MM.1S (cell line): ENCODE measurements at regions not wholly inside any gene's neighbourhood (a gene's known extent, or its start where the extent isn't known, plus 50 kb on each side); places are given as distances from the start of the nearest gene placed in this dataset.

Experiments
- DNase-seq: peaks from one replicate; pipeline ENCODE4 v3.0.0-alpha.2; 2015
- H2AFZ ChIP-seq: fragments of 300-600 bp; sonication (generic); 2 replicates; pipeline ENCODE4 v1.6.0; 2016; ENCODE audit warnings: antibody characterized with exemption, low read length
- H3F3A ChIP-seq: fragments of 300-600 bp; sonication (generic); 2 replicates; pipeline ENCODE4 v1.6.1; 2016; ENCODE audit warnings: mild to moderate bottlenecking, antibody characterized with exemption, low read length, moderate library complexity, mixed read lengths; ENCODE audit not compliant: insufficient read depth
- H3K27ac ChIP-seq: fragments of 300-600 bp; sonication (generic); 2 replicates; pipeline ENCODE4 v1.5.1; 2016; ENCODE audit warnings: mild to moderate bottlenecking, low read length
- H3K27me3 ChIP-seq: fragments of 300-600 bp; sonication (generic); replicated peaks from 2 replicates; pipeline ENCODE4 v1.6.0; 2016; ENCODE audit warnings: low read length; ENCODE audit not compliant: insufficient read depth
- H3K36me3 ChIP-seq: fragments of 300-600 bp; sonication (generic); replicated peaks from 2 replicates; pipeline ENCODE4 v1.6.1; 2016; ENCODE audit warnings: mild to moderate bottlenecking, low read length, mixed read lengths; ENCODE audit not compliant: insufficient read depth
- H3K4me1 ChIP-seq: fragments of 300-600 bp; sonication (generic); 2 replicates; pipeline ENCODE4 v1.6.1; 2016; ENCODE audit warnings: low read length, mixed read lengths
- H3K4me2 ChIP-seq: fragments of 300-600 bp; sonication (generic); 2 replicates; pipeline ENCODE4 v1.6.0; 2016; ENCODE audit warnings: low read depth, low read length
- H3K4me3 ChIP-seq: fragments of 300-600 bp; sonication (generic); 2 replicates; pipeline ENCODE4 v1.5.1; 2016; ENCODE audit warnings: low read length, mixed read lengths
- H3K79me2 ChIP-seq: fragments of 300-600 bp; sonication (generic); 2 replicates; pipeline ENCODE4 v1.6.1; 2016; ENCODE audit warnings: mixed run types, low read length, mixed read lengths
- H3K9ac ChIP-seq: fragments of 300-600 bp; sonication (generic); 2 replicates; pipeline ENCODE4 v1.6.1; 2016; ENCODE audit warnings: low read length, mixed read lengths
- H3K9me2 ChIP-seq: fragments of 300-600 bp; sonication (generic); replicated peaks from 2 replicates; pipeline ENCODE4 v1.6.1; 2016; ENCODE audit warnings: mild to moderate bottlenecking, low read length, mixed read lengths; ENCODE audit not compliant: insufficient read depth
- H3K9me3 ChIP-seq: fragments of 300-600 bp; sonication (generic); replicated peaks from 2 replicates; pipeline ENCODE4 v1.6.1; 2016; ENCODE audit warnings: mild to moderate bottlenecking, low read length, mixed read lengths; ENCODE audit not compliant: insufficient read depth
- H4K20me1 ChIP-seq: fragments of 300-600 bp; sonication (generic); 2 replicates; pipeline ENCODE4 v1.6.1; 2016; ENCODE audit warnings: mild to moderate bottlenecking, low read length, moderate library complexity, mixed read lengths; ENCODE audit not compliant: insufficient read depth
- CTCF ChIP-seq: fragments of 300-600 bp; sonication (generic); IDR thresholded peaks from 2 replicates; pipeline ENCODE4 v1.5.1; 2016; ENCODE audit warnings: antibody characterized with exemption, low read length, mixed read lengths
- EZH2 ChIP-seq: fragments of 300-600 bp; sonication (generic); optimal IDR thresholded peaks from 2 replicates; pipeline ENCODE3; 2017; ENCODE audit warnings: low read depth, mild to moderate bottlenecking, antibody characterized with exemption, low read length, mixed read lengths
- EZH2phosphoT487 ChIP-seq: fragments of 300-600 bp; sonication (generic); IDR thresholded peaks from 2 replicates; pipeline ENCODE4 v1.6.1; 2018; ENCODE audit warnings: antibody characterized with exemption, low read length

- Histone ChIP-seq H3K4me2 (no peak overlapping the region), H3K4me3 (no peak overlapping the region), H2AFZ (no peak overlapping the region), H3K4me1 (no peaks in the 10 kb centered on the region), H4K20me1 (no peaks in the 10 kb centered on the region), H3K79me2 (no peaks in the 10 kb centered on the region), H3K36me3 (no peaks in the 10 kb centered on the region), H3F3A (no peaks in the 10 kb centered on the region), H3K9me2 (no peaks in the 10 kb centered on the region), H3K27ac (no peak overlapping the region), H3K27me3 (no peaks in the 10 kb centered on the region), H3K9me3 (no peaks in the 10 kb centered on the region), H3K9ac (no peak overlapping the region)
- TF ChIP-seq EZH2phosphoT487: no peak
- no peak for TF ChIP-seq EZH2
- TF ChIP-seq CTCF: no peak
- no peak for DNase-seq
These were observed 75.4 kb upstream of the SVIL start for GRCh38 chr10:29710128-29710527.

GRCh38 chr10:29709484-29710002 lies 74.8 kb upstream of the SVIL start:
- no peak for DNase-seq
- H3F3A ChIP-seq: no peaks in the 10 kb centered on the region
- H3K4me2 ChIP-seq: no peak overlapping the region
- no peak overlapping the region for H3K4me3 ChIP-seq
- H3K9me2 ChIP-seq: no peaks in the 10 kb centered on the region
- TF ChIP-seq EZH2 (no peak), CTCF (no peak), EZH2phosphoT487 (no peak)
- H3K27ac ChIP-seq: no peak overlapping the region
- no peak overlapping the region for H3K9ac ChIP-seq
- no peaks in the 10 kb centered on the region for H3K9me3 ChIP-seq
- no peak overlapping the region for H2AFZ ChIP-seq
- H3K36me3 ChIP-seq: no peaks in the 10 kb centered on the region
- no peaks in the 10 kb centered on the region for H3K79me2 ChIP-seq
- H3K4me1 ChIP-seq: no peaks in the 10 kb centered on the region
- no peaks in the 10 kb centered on the region for H3K27me3 ChIP-seq
- H4K20me1 ChIP-seq: no peaks in the 10 kb centered on the region

GRCh38 chr10:29703271-29703670 lies 68.5 kb upstream of the SVIL start:
- TF ChIP-seq EZH2: no peak
- no peak for TF ChIP-seq EZH2phosphoT487
- no peak for TF ChIP-seq CTCF
- DNase-seq: no peak
- no peaks in the 10 kb centered on the region for H3K27me3 ChIP-seq
- no peaks in the 10 kb centered on the region for H3K36me3 ChIP-seq
- H3K4me1 ChIP-seq: no peaks in the 10 kb centered on the region
- no peak overlapping the region for H3K4me2 ChIP-seq
- H3K4me3 ChIP-seq: no peak overlapping the region
- H3K9me3 ChIP-seq: no peaks in the 10 kb centered on the region
- H2AFZ ChIP-seq: no peak overlapping the region
- H3K9me2 ChIP-seq: no peaks in the 10 kb centered on the region
- H3F3A ChIP-seq: no peaks in the 10 kb centered on the region
- no peaks in the 10 kb centered on the region for H3K79me2 ChIP-seq
- H3K9ac ChIP-seq: no peak overlapping the region
- H3K27ac ChIP-seq: no peak overlapping the region
- no peaks in the 10 kb centered on the region for H4K20me1 ChIP-seq
